T-cell (primary cell): ENCODE measurements at regions not wholly inside any gene's neighbourhood (a gene's known extent, or its start where the extent isn't known, plus 50 kb on each side); places are given as distances from the start of the nearest gene placed in this dataset.

Source experiments
- ATAC-seq, 4 experiments: fragments of 200-7000 bp in 3 of 4; fragments of 150-1000 bp in 1 of 4; cut with Tn5 transposase; replicated peaks in 1 of 4; 1 replicate in 3 of 4; 2 replicates in 1 of 4; pipeline ENCODE4 v1.10.0; 2021; ENCODE audit warnings: moderate library complexity in 3 of 4, mild to moderate bottlenecking in 2 of 4, moderate number of reproducible peaks in 1 of 4
- CTCF ChIA-PET, 2 donors: fragments of 300-600 bp; sonication (Branson Sonifier 250); formaldehyde crosslinking; loops; one replicate each; lab custom pipeline; 2022; ENCODE audit warnings: antibody characterized with exemption in 2 of 2; lab: Charles Lee
- POLR2A ChIA-PET, 2 donors: fragments of 300-600 bp; sonication (Branson Sonifier 250); formaldehyde crosslinking; loops; one replicate each; lab custom pipeline; 2022; ENCODE audit warnings: antibody characterized with exemption in 2 of 2; lab: Charles Lee
- DNase-seq, 35 experiments: peaks; one replicate each; pipeline versions ENCODE4 v3.0.0 to v3.0.0-alpha.2; 2013 to 2023
- H3K27ac ChIP-seq: one replicate; pipeline ENCODE4 v1.5.1; 2013; ENCODE audit warnings: low read length
- H3K27me3 ChIP-seq, 2 experiments: replicated peaks in 1 of 2; 1 replicate in 1 of 2; 2 replicates in 1 of 2; pipeline versions ENCODE4 v1.6.1 to v1.7.0; 2013; ENCODE audit warnings: low read length in 1 of 2, mixed read lengths in 1 of 2; ENCODE audit not compliant: control insufficient read depth in 2 of 2, insufficient read depth in 2 of 2; ENCODE audit errors: extremely low read depth in 1 of 2
- H3K36me3 ChIP-seq, 2 donors: 1 replicate in 1 of 2; 2 replicates in 1 of 2; pipeline versions ENCODE4 v1.6.1 to v1.7.0; 2013; ENCODE audit warnings: low read length in 1 of 2; ENCODE audit not compliant: control insufficient read depth in 2 of 2, insufficient read depth in 1 of 2; ENCODE audit errors: extremely low read depth in 1 of 2
- H3K4me1 ChIP-seq, 2 experiments: 1 replicate in 1 of 2; 2 replicates in 1 of 2; pipeline versions ENCODE4 v1.6.1 to v1.7.0; 2013; ENCODE audit warnings: low read length in 2 of 2, mixed read lengths in 1 of 2; ENCODE audit not compliant: insufficient read depth in 2 of 2, control insufficient read depth in 1 of 2; ENCODE audit errors: extremely low read depth in 1 of 2
- H3K4me3 ChIP-seq, 2 donors: 1 replicate in 1 of 2; 2 replicates in 1 of 2; pipeline versions ENCODE4 v1.5.1 to v1.7.0; 2013; ENCODE audit warnings: mild to moderate bottlenecking in 2 of 2, low read length in 1 of 2, moderate library complexity in 1 of 2; ENCODE audit not compliant: control insufficient read depth in 1 of 2; ENCODE audit errors: extremely low read depth in 1 of 2
- H3K9me3 ChIP-seq: 2 replicates; pipeline ENCODE4 v1.7.0; 2013
- H3K27ac Mint-ChIP-seq, 2 donors: one replicate each; pipeline ENCODE4 v1.8.0; 2020 to 2021; ENCODE audit warnings: mild to moderate bottlenecking in 2 of 2, mixed read lengths in 2 of 2
- H3K27me3 Mint-ChIP-seq, 2 donors: one replicate each; pipeline ENCODE4 v1.8.0; 2021 to 2022; ENCODE audit warnings: mixed read lengths in 2 of 2
- H3K36me3 Mint-ChIP-seq: one replicate; pipeline ENCODE4 v1.8.0; 2021; ENCODE audit warnings: mixed read lengths
- H3K4me1 Mint-ChIP-seq, 3 donors: one replicate each; pipeline ENCODE4 v1.8.0; 2020 to 2022; ENCODE audit warnings: mixed read lengths in 3 of 3, mild to moderate bottlenecking in 1 of 3
- H3K4me3 Mint-ChIP-seq, 3 donors: one replicate each; pipeline ENCODE4 v1.8.0; 2020 to 2022; ENCODE audit warnings: mild to moderate bottlenecking in 3 of 3, mixed read lengths in 3 of 3, moderate library complexity in 3 of 3
- H3K9me3 Mint-ChIP-seq, 3 donors: one replicate each; pipeline ENCODE4 v1.8.0; 2020 to 2022; ENCODE audit warnings: mixed read lengths in 3 of 3
- WGBS: methylation state at CpG from one replicate; pipeline ENCODE4 v1.1.5; 2013; ENCODE audit warnings: missing lambda C conversion rate; ENCODE audit not compliant: insufficient coverage; 5-methylcytosine and 5-hydroxymethylcytosine counted together

- CTCF ChIA-PET: no interaction called here
- Histone ChIP-seq H3K4me1 (no peaks in the 10 kb centered on the region), H3K36me3 (no peaks in the 10 kb centered on the region), H3K9me3 (no peaks in the 10 kb centered on the region), H3K27me3 (no peaks in the 10 kb centered on the region), H3K27ac (no peak overlapping the region), H3K4me3 (no peak overlapping the region)
- H3K4me3 Mint-ChIP-seq: no peak overlapping the region
- H3K9me3 Mint-ChIP-seq: peaks cover 4 to 22% (median 16%) of the 10 kb centered on the region in 3 donors
- H3K4me1 Mint-ChIP-seq: no peaks in the 10 kb centered on the region
- H3K36me3 Mint-ChIP-seq: no peaks in the 10 kb centered on the region
- 100% methylated on average over 1 of the region's 1 CpG for WGBS
- no peak for ATAC-seq
- H3K27me3 Mint-ChIP-seq: no peaks in the 10 kb centered on the region
- no peak overlapping the region for H3K27ac Mint-ChIP-seq
- DNase-seq: no peak
- POLR2A ChIA-PET: no interaction called here
Observed at GRCh38 chr2:21644266-21644665, 520.5 kb downstream of the TDRD15 start.

GRCh38 chr2:21646345-21646744 lies 522.6 kb downstream of the TDRD15 start:
- ATAC-seq: no peak

GRCh38 chr2:21650569-21650968 lies 526.8 kb downstream of the TDRD15 start:
- 94% methylated on average over 2 of the region's 4 CpGs for WGBS
- Mint-ChIP-seq H3K4me1 (no peaks in the 10 kb centered on the region), H3K27me3 (no peaks in the 10 kb centered on the region), H3K9me3 (peaks cover 2 to 24% (median 15%) of the 10 kb centered on the region in 3 donors), H3K4me3 (no peak overlapping the region), H3K36me3 (no peaks in the 10 kb centered on the region), H3K27ac (no peak overlapping the region)
- no peaks in the 10 kb centered on the region for H3K36me3 ChIP-seq
- no peak for DNase-seq
- H3K27me3 ChIP-seq: no peaks in the 10 kb centered on the region
- ATAC-seq: no peak
- ChIA-PET POLR2A (no interaction called here), CTCF (no interaction called here)
- H3K4me3 ChIP-seq: no peak overlapping the region
- H3K27ac ChIP-seq: no peak overlapping the region
- H3K4me1 ChIP-seq: no peaks in the 10 kb centered on the region
- no peaks in the 10 kb centered on the region for H3K9me3 ChIP-seq

More at GRCh38 chr2:21646345-21646744, 522.6 kb downstream of the TDRD15 start:
- Histone ChIP-seq H3K4me1 (no peaks in the 10 kb centered on the region), H3K27me3 (no peaks in the 10 kb centered on the region), H3K36me3 (no peaks in the 10 kb centered on the region), H3K27ac (no peak overlapping the region), H3K9me3 (no peaks in the 10 kb centered on the region), H3K4me3 (no peak overlapping the region)
- no CpG with 5 or more reads among the region's 5 CpGs for WGBS
- Mint-ChIP-seq H3K4me1 (no peaks in the 10 kb centered on the region), H3K36me3 (no peaks in the 10 kb centered on the region), H3K27ac (no peak overlapping the region), H3K9me3 (peaks cover 4 to 25% (median 18%) of the 10 kb centered on the region in 3 donors), H3K4me3 (no peak overlapping the region), H3K27me3 (no peaks in the 10 kb centered on the region)
- DNase-seq: no peak
- CTCF ChIA-PET: no interaction called here
- POLR2A ChIA-PET: no interaction called here

GRCh38 chr2:21655136-21655535 lies 531.4 kb downstream of the TDRD15 start:
- H3K4me3 Mint-ChIP-seq: no peak overlapping the region
- no peaks in the 10 kb centered on the region for H3K36me3 ChIP-seq
- 83% methylated on average over 2 of the region's 4 CpGs for WGBS
- no peaks in the 10 kb centered on the region for H3K9me3 ChIP-seq
- H3K27me3 ChIP-seq: no peaks in the 10 kb centered on the region
- ATAC-seq (no peak), DNase-seq (no peak)
- H3K4me1 Mint-ChIP-seq: no peaks in the 10 kb centered on the region
- ChIA-PET POLR2A (no interaction called here), CTCF (interaction anchor here in 1 of 2 donors (0.6 kb wide), 1 partner anchor 564 kb away, joined by 3 read pairs; no protein-coding TSS in a partner anchor)
- no peaks in the 10 kb centered on the region for H3K36me3 Mint-ChIP-seq
- H3K27ac Mint-ChIP-seq: no peak overlapping the region
- no peaks in the 10 kb centered on the region for H3K27me3 Mint-ChIP-seq
- no peaks in the 10 kb centered on the region for H3K4me1 ChIP-seq
- no peak overlapping the region for H3K4me3 ChIP-seq
- no peak overlapping the region for H3K27ac ChIP-seq
- H3K9me3 Mint-ChIP-seq: peaks cover 4 to 18% (median 6%) of the 10 kb centered on the region in 3 donors

GRCh38 chr2:21656330-21657075 lies 532.7 kb downstream of the TDRD15 start:
- ChIA-PET CTCF (no interaction called here), POLR2A (interaction anchor here in 1 of 2 donors (0.6 kb wide), 1 partner anchor 357 kb away, joined by 4 read pairs; no protein-coding TSS in a partner anchor)
- Histone ChIP-seq H3K4me1 (no peaks in the 10 kb centered on the region), H3K9me3 (no peaks in the 10 kb centered on the region), H3K27me3 (no peaks in the 10 kb centered on the region), H3K36me3 (no peaks in the 10 kb centered on the region), H3K27ac (no peak overlapping the region), H3K4me3 (no peak overlapping the region)
- no peaks in the 10 kb centered on the region for H3K4me1 Mint-ChIP-seq
- H3K36me3 Mint-ChIP-seq: no peaks in the 10 kb centered on the region
- ATAC-seq: no peak
- no peaks in the 10 kb centered on the region for H3K27me3 Mint-ChIP-seq
- no CpG with 5 or more reads among the region's 10 CpGs for whole genome bisulfite sequencing
- H3K4me3 Mint-ChIP-seq: no peak overlapping the region
- no peak overlapping the region for H3K27ac Mint-ChIP-seq
- DNase-seq: no peak
- H3K9me3 Mint-ChIP-seq: peaks cover 4 to 14% (median 6%) of the 10 kb centered on the region in 3 donors

GRCh38 chr2:21657445-21657844 lies 533.7 kb downstream of the TDRD15 start:
- DNase-seq (no peak), ATAC-seq (no peak)
- Mint-ChIP-seq H3K27me3 (no peaks in the 10 kb centered on the region), H3K36me3 (no peaks in the 10 kb centered on the region), H3K27ac (no peak overlapping the region), H3K9me3 (peaks cover 0 to 8% (median 6%) of the 10 kb centered on the region in 3 donors), H3K4me1 (no peaks in the 10 kb centered on the region), H3K4me3 (no peak overlapping the region)
- POLR2A ChIA-PET: no interaction called here
- H3K4me3 ChIP-seq: no peak overlapping the region
- H3K9me3 ChIP-seq: no peaks in the 10 kb centered on the region
- no peak overlapping the region for H3K27ac ChIP-seq
- H3K27me3 ChIP-seq: no peaks in the 10 kb centered on the region
- no peaks in the 10 kb centered on the region for H3K4me1 ChIP-seq
- no CpG with 5 or more reads among the region's 2 CpGs for WGBS
- CTCF ChIA-PET: no interaction called here
- H3K36me3 ChIP-seq: no peaks in the 10 kb centered on the region
